H9 (cell line): ENCODE measurements at regions not wholly inside any gene's neighbourhood (a gene's known extent, or its start where the extent isn't known, plus 50 kb on each side); places are given as distances from the start of the nearest gene placed in this dataset.

ENCODE experiments used
- DNase-seq: peaks from one replicate; pipeline ENCODE4 v3.0.0-alpha.2; 2017
- H2AFZ ChIP-seq: one replicate; pipeline ENCODE4 v1.6.1; 2013; ENCODE audit warnings: mild to moderate bottlenecking, low read length, control low read depth, moderate library complexity
- H2AK5ac ChIP-seq: 2 replicates; pipeline ENCODE4 v1.6.1; 2013; ENCODE audit warnings: low read length, control low read depth, mixed read lengths; ENCODE audit not compliant: insufficient read length
- H2BK120ac ChIP-seq: one replicate; pipeline ENCODE4 v1.6.1; 2013; ENCODE audit warnings: low read depth, mild to moderate bottlenecking, low read length, control low read depth, inconsistent platforms; ENCODE audit not compliant: poor library complexity, severe bottlenecking
- H2BK12ac ChIP-seq: 2 replicates; pipeline ENCODE4 v1.6.1; 2013; ENCODE audit warnings: low read length, control low read depth, mixed read lengths, low read depth; ENCODE audit not compliant: insufficient read length
- H2BK15ac ChIP-seq: 2 replicates; pipeline ENCODE4 v1.6.1; 2013; ENCODE audit warnings: low read depth, low read length, control low read depth
- H2BK20ac ChIP-seq: one replicate; pipeline ENCODE4 v1.6.1; 2013; ENCODE audit warnings: low read depth, mild to moderate bottlenecking, low read length, control low read depth, inconsistent platforms; ENCODE audit not compliant: poor library complexity, severe bottlenecking
- H2BK5ac ChIP-seq: 2 replicates; pipeline ENCODE4 v1.6.1; 2013; ENCODE audit warnings: low read length, control low read depth, mixed read lengths; ENCODE audit not compliant: insufficient read length
- H3K14ac ChIP-seq: 2 replicates; pipeline ENCODE4 v1.6.1; 2013; ENCODE audit warnings: low read length, control low read depth; ENCODE audit not compliant: insufficient read depth
- H3K18ac ChIP-seq: 2 replicates; pipeline ENCODE4 v1.6.1; 2013; ENCODE audit warnings: low read depth, mild to moderate bottlenecking, mixed read lengths, low read length, control low read depth; ENCODE audit not compliant: insufficient read length
- H3K23ac ChIP-seq: 2 replicates; pipeline ENCODE4 v1.6.1; 2013; ENCODE audit warnings: low read length, control low read depth, mixed read lengths, low read depth; ENCODE audit not compliant: insufficient read length
- H3K23me2 ChIP-seq: 2 replicates; pipeline ENCODE4 v1.6.1; 2013; ENCODE audit warnings: low read depth, mild to moderate bottlenecking, mixed read lengths, low read length, control low read depth; ENCODE audit not compliant: insufficient read length, poor library complexity, severe bottlenecking
- H3K27ac ChIP-seq: 2 replicates; pipeline ENCODE4 v1.5.1; 2013; ENCODE audit warnings: low read length, control low read depth, mixed read lengths, low read depth; ENCODE audit not compliant: insufficient read length
- H3K27me3 ChIP-seq: 2 replicates; pipeline ENCODE4 v1.6.1; 2013; ENCODE audit warnings: low read length, control low read depth, inconsistent platforms; ENCODE audit not compliant: insufficient read depth
- H3K4ac ChIP-seq: 2 replicates; pipeline ENCODE4 v1.6.1; 2013; ENCODE audit warnings: low read depth, mild to moderate bottlenecking, control low read depth, inconsistent platforms, low read length, moderate library complexity
- H3K4me1 ChIP-seq: 2 replicates; pipeline ENCODE4 v1.6.1; 2013; ENCODE audit warnings: low read length, control low read depth, inconsistent platforms; ENCODE audit not compliant: insufficient read depth
- H3K4me2 ChIP-seq: 2 replicates; pipeline ENCODE4 v1.6.1; 2013; ENCODE audit warnings: low read length, control low read depth, mixed read lengths; ENCODE audit not compliant: insufficient read length, insufficient read depth
- H3K56ac ChIP-seq: 2 replicates; pipeline ENCODE4 v1.6.1; 2013; ENCODE audit warnings: low read depth, mild to moderate bottlenecking, mixed read lengths, low read length, control low read depth; ENCODE audit not compliant: insufficient read length
- H3K79me1 ChIP-seq: 2 replicates; pipeline ENCODE4 v1.6.1; 2013; ENCODE audit warnings: low read depth, mild to moderate bottlenecking, moderate library complexity, low read length, control low read depth, inconsistent platforms; ENCODE audit not compliant: insufficient read depth, poor library complexity, severe bottlenecking
- H3K79me2 ChIP-seq: 2 replicates; pipeline ENCODE4 v1.6.1; 2013; ENCODE audit warnings: low read length, control low read depth, inconsistent platforms; ENCODE audit not compliant: insufficient read depth
- H3K9ac ChIP-seq: 2 replicates; pipeline ENCODE4 v1.6.1; 2013; ENCODE audit warnings: low read length, control low read depth, mixed read lengths; ENCODE audit not compliant: insufficient read length; ENCODE audit errors: extremely low read depth
- H3K9me3 ChIP-seq: one replicate; pipeline ENCODE4 v1.6.1; 2013; ENCODE audit warnings: low read depth, low read length, inconsistent platforms; ENCODE audit not compliant: control insufficient read depth
- H3T11ph ChIP-seq: one replicate; pipeline ENCODE4 v1.6.1; 2013; ENCODE audit warnings: mild to moderate bottlenecking, low read length, control low read depth, inconsistent platforms
- H4K20me1 ChIP-seq: one replicate; pipeline ENCODE4 v1.6.1; 2013; ENCODE audit not compliant: control insufficient read depth, insufficient read length, insufficient read depth
- H4K5ac ChIP-seq: 2 replicates; pipeline ENCODE4 v1.6.1; 2013; ENCODE audit warnings: low read depth, mild to moderate bottlenecking, mixed read lengths, low read length, control low read depth; ENCODE audit not compliant: insufficient read length
- H4K8ac ChIP-seq: replicated peaks from 2 replicates; pipeline ENCODE4 v1.6.1; 2013; ENCODE audit warnings: low read length, control low read depth, mixed read lengths, low read depth; ENCODE audit not compliant: insufficient read length
- H4K91ac ChIP-seq: 2 replicates; pipeline ENCODE4 v1.6.1; 2013; ENCODE audit warnings: low read depth, mild to moderate bottlenecking, moderate library complexity, mixed read lengths, low read length, control low read depth; ENCODE audit not compliant: insufficient read length
- H3K27ac Mint-ChIP-seq, 3 experiments: 2 replicates in 2 of 3; 3 replicates in 1 of 3; pipeline ENCODE4 v1.8.0; 2020 to 2021; ENCODE audit warnings: mixed read lengths in 3 of 3, mild to moderate bottlenecking in 1 of 3, moderate library complexity in 1 of 3
- H3K27me3 Mint-ChIP-seq: 2 replicates; pipeline ENCODE4 v1.8.0; 2021; ENCODE audit warnings: low read depth, mild to moderate bottlenecking, moderate library complexity, mixed read lengths
- H3K36me3 Mint-ChIP-seq, 3 experiments: 2 replicates in 2 of 3; 3 replicates in 1 of 3; pipeline ENCODE4 v1.8.0; 2020 to 2021; ENCODE audit warnings: low read depth in 3 of 3, mixed read lengths in 3 of 3; ENCODE audit not compliant: insufficient read depth in 1 of 3
- H3K4me1 Mint-ChIP-seq, 2 experiments: 2 replicates each; pipeline ENCODE4 v1.8.0; 2020; ENCODE audit warnings: mixed read lengths in 2 of 2
- H3K4me3 Mint-ChIP-seq, 2 experiments: 2 replicates in 1 of 2; 3 replicates in 1 of 2; pipeline ENCODE4 v1.8.0; 2020 to 2021; ENCODE audit warnings: mild to moderate bottlenecking in 2 of 2, mixed read lengths in 2 of 2, moderate library complexity in 1 of 2
- H3K9me3 Mint-ChIP-seq, 2 experiments: 2 replicates in 1 of 2; 3 replicates in 1 of 2; pipeline ENCODE4 v1.8.0; 2020; ENCODE audit warnings: mild to moderate bottlenecking in 2 of 2, mixed read lengths in 2 of 2, moderate library complexity in 1 of 2
- whole genome bisulfite sequencing: extraction: QIAGEN DNeasy Blood & Tissue Kit; methylation state at CpG from one replicate; pipeline ENCODE4 v1.1.7; 2013; ENCODE audit warnings: missing lambda C conversion rate, low lambda C conversion rate, mixed read lengths; ENCODE audit not compliant: insufficient read length; ENCODE audit errors: extremely low coverage; 5-methylcytosine and 5-hydroxymethylcytosine counted together
- TF ChIP-seq, protein P1 (sequence below): fragments of 200-600 bp; sonication (generic); conservative IDR thresholded peaks from 3 replicates; pipeline ENCODE4 v1.8.0; 2021; ENCODE audit warnings: antibody characterized with exemption, mild to moderate bottlenecking

DNA sequence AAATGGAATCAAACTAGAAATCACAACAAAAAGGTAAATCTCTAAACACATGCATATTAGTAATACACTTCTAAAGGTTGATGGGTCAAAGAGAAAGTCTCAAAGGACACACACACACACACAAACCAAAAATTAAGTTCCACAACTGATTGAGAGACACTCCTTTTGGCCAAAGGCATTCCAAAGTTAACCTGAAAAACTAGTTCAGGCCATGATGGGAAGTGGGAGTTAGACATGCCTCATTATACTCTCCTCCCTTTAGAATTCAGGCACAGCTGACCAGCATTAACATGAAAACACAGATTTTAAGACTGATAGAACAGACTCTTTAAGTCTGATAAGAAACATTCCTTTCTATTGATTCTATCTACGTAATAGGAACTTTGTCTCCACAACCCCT is 332.4 kb upstream of the IGFBP3 start:
- Histone ChIP-seq H2BK15ac (no peak overlapping the region), H3K18ac (no peak overlapping the region), H2AFZ (no peak overlapping the region), H4K8ac (no peak overlapping the region), H3K79me2 (no peaks in the 10 kb centered on the region), H3K79me1 (no peaks in the 10 kb centered on the region), H2BK20ac (no peak overlapping the region), H3K56ac (no peak overlapping the region), H2BK12ac (no peak overlapping the region), H2AK5ac (no peak overlapping the region), H3K27me3 (no peaks in the 10 kb centered on the region), H3K9me3 (no peaks in the 10 kb centered on the region), H3K4me1 (no peaks in the 10 kb centered on the region), H3K23me2 (no peaks in the 10 kb centered on the region), H3K23ac (no peak overlapping the region), H3K27ac (no peak overlapping the region), H3K4ac (no peak overlapping the region), H3K4me2 (no peak overlapping the region), H4K5ac (no peak overlapping the region), H2BK120ac (no peak overlapping the region), H4K20me1 (no peaks in the 10 kb centered on the region), H4K91ac (no peak overlapping the region), H3T11ph (no peak overlapping the region), H2BK5ac (no peak overlapping the region), H3K9ac (no peak overlapping the region), H3K14ac (no peak overlapping the region)
- TF ChIP-seq, protein P1, sequence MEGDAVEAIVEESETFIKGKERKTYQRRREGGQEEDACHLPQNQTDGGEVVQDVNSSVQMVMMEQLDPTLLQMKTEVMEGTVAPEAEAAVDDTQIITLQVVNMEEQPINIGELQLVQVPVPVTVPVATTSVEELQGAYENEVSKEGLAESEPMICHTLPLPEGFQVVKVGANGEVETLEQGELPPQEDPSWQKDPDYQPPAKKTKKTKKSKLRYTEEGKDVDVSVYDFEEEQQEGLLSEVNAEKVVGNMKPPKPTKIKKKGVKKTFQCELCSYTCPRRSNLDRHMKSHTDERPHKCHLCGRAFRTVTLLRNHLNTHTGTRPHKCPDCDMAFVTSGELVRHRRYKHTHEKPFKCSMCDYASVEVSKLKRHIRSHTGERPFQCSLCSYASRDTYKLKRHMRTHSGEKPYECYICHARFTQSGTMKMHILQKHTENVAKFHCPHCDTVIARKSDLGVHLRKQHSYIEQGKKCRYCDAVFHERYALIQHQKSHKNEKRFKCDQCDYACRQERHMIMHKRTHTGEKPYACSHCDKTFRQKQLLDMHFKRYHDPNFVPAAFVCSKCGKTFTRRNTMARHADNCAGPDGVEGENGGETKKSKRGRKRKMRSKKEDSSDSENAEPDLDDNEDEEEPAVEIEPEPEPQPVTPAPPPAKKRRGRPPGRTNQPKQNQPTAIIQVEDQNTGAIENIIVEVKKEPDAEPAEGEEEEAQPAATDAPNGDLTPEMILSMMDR, result no peak
- Mint-ChIP-seq H3K4me3 (no peak overlapping the region), H3K27me3 (no peaks in the 10 kb centered on the region), H3K4me1 (no peaks in the 10 kb centered on the region), H3K36me3 (peaks cover 2 to 20% (median 3%) of the 10 kb centered on the region in 3 experiments; a peak in 4 of 7 replicates), H3K27ac (no peak overlapping the region), H3K9me3 (peaks cover 25 to 27% of the 10 kb centered on the region in 2 experiments)
- no CpG with 5 or more reads among the region's 1 CpG for WGBS
- no peak for DNase-seq
